HG03280 (cell line): ENCODE measurements at regions not wholly inside any gene's neighbourhood (a gene's known extent, or its start where the extent isn't known, plus 50 kb on each side); places are given as distances from the start of the nearest gene placed in this dataset.
A peak's percentile ranks its signal among the peaks of the same experiment; 100 is the strongest.

Experiments
- ATAC-seq: cut with Tn5 transposase; IDR thresholded peaks from one replicate; pipeline ENCODE4 v1.9.1; 2021; ENCODE audit warnings: mild to moderate bottlenecking, moderate library complexity; ENCODE audit not compliant: unreplicated experiment

- no peak for ATAC-seq
These were observed 575.2 kb downstream of the CCDC171 start for GRCh38 chr9:16128003-16128402.

- no peak for ATAC-seq
These were observed 578.4 kb downstream of the CCDC171 start for GRCh38 chr9:16131264-16131663.

- no peak for ATAC-seq
These were observed 579.7 kb downstream of the CCDC171 start for GRCh38 chr9:16132513-16132912.

- no peak for ATAC-seq
These were observed 580.2 kb downstream of the CCDC171 start for GRCh38 chr9:16133032-16133431.

- peak; percentile 92 for ATAC-seq
These were observed 580.8 kb downstream of the CCDC171 start for GRCh38 chr9:16133556-16134227.

GRCh38 chr9:16134351-16134750 is 581.5 kb downstream of the CCDC171 start:
- no peak for ATAC-seq

GRCh38 chr9:16135968-16136367 is 583.1 kb downstream of the CCDC171 start:
- ATAC-seq, result no peak

- ATAC-seq, result no peak
These were observed 583.6 kb downstream of the CCDC171 start for GRCh38 chr9:16136451-16136850.

- ATAC-seq, result no peak
These were observed 584.1 kb downstream of the CCDC171 start for GRCh38 chr9:16136961-16137360.

- no peak for ATAC-seq
These were observed 586.0 kb downstream of the CCDC171 start for GRCh38 chr9:16138561-16139491.

GRCh38 chr9:16139774-16140173 is 586.9 kb downstream of the CCDC171 start:
- no peak for ATAC-seq

- ATAC-seq, result no peak
These were observed 590.5 kb downstream of the CCDC171 start for GRCh38 chr9:16143310-16143709.

- ATAC-seq, result no peak
These were observed 591.4 kb downstream of the CCDC171 start for GRCh38 chr9:16143947-16144890.

GRCh38 chr9:16145196-16145950 is 592.5 kb downstream of the CCDC171 start:
- no peak for ATAC-seq

- no peak for ATAC-seq
These were observed 594.9 kb downstream of the CCDC171 start for GRCh38 chr9:16147726-16148125.

GRCh38 chr9:16150501-16150900 is 597.7 kb downstream of the CCDC171 start:
- no peak for ATAC-seq

GRCh38 chr9:16150938-16151650 is 598.3 kb downstream of the CCDC171 start:
- no peak for ATAC-seq

GRCh38 chr9:16152276-16153101 is 599.6 kb downstream of the CCDC171 start:
- ATAC-seq, result no peak

- ATAC-seq, result no peak
These were observed 600.4 kb downstream of the CCDC171 start for GRCh38 chr9:16153221-16153620.
